Endothelial cell of umbilical vein (primary cell): ENCODE measurements at regions not wholly inside any gene's neighbourhood (a gene's known extent, or its start where the extent isn't known, plus 50 kb on each side); places are given as distances from the start of the nearest gene placed in this dataset.

Source experiments
- EZH2 ChIP-seq: IDR thresholded peaks from 2 replicates; pipeline ENCODE4 v1.6.1; 2012; ENCODE audit warnings: borderline replicate concordance, low read depth, mild to moderate bottlenecking, moderate library complexity, low read length, inconsistent platforms; ENCODE audit not compliant: severe bottlenecking
- FOS ChIP-seq: IDR thresholded peaks from 2 replicates; pipeline ENCODE4 v1.6.1; 2011; ENCODE audit warnings: mild to moderate bottlenecking, low read length, moderate library complexity, borderline replicate concordance; ENCODE audit not compliant: insufficient read depth
- GATA2 ChIP-seq: IDR thresholded peaks from 2 replicates; pipeline ENCODE4 v1.7.0; 2011; ENCODE audit warnings: low read depth, mild to moderate bottlenecking, moderate library complexity, mixed read lengths, low read length; ENCODE audit not compliant: insufficient read length, insufficient read depth
- JUN ChIP-seq: IDR thresholded peaks from 2 replicates; pipeline ENCODE4 v1.6.1; 2011; ENCODE audit warnings: borderline replicate concordance, low read depth; ENCODE audit not compliant: insufficient read length, insufficient read depth
- MYC ChIP-seq: IDR thresholded peaks from one replicate; pipeline ENCODE4 v1.6.1; 2011; ENCODE audit warnings: mild to moderate bottlenecking, low read depth, low read length
- POLR2A ChIP-seq: IDR thresholded peaks from 2 replicates; pipeline ENCODE4 v1.6.1; 2012; ENCODE audit warnings: low read depth, mild to moderate bottlenecking, control low read depth, low read length
- POLR2AphosphoS5 ChIP-seq: IDR thresholded peaks from 2 replicates; pipeline ENCODE4 v1.6.1; 2012; ENCODE audit warnings: low read depth, mild to moderate bottlenecking, control low read depth, low read length, moderate library complexity; ENCODE audit not compliant: insufficient read depth
- TF ChIP-seq, protein P1 (sequence below), 2 donors: IDR thresholded peaks; 1 replicate in 1 of 2; 2 replicates in 1 of 2; pipeline ENCODE4 v1.5.1; 2011; ENCODE audit warnings: low read length in 2 of 2, mild to moderate bottlenecking in 2 of 2, moderate library complexity in 2 of 2, control low read depth in 1 of 2, inconsistent platforms in 1 of 2, low read depth in 1 of 2; ENCODE audit not compliant: insufficient read depth in 1 of 2; ENCODE audit errors: extremely low read depth in 1 of 2
- TF ChIP-seq, protein P2 (sequence below): IDR thresholded peaks from 2 replicates; pipeline ENCODE4 v1.6.1; 2011; ENCODE audit not compliant: insufficient read depth, insufficient read length

DNA sequence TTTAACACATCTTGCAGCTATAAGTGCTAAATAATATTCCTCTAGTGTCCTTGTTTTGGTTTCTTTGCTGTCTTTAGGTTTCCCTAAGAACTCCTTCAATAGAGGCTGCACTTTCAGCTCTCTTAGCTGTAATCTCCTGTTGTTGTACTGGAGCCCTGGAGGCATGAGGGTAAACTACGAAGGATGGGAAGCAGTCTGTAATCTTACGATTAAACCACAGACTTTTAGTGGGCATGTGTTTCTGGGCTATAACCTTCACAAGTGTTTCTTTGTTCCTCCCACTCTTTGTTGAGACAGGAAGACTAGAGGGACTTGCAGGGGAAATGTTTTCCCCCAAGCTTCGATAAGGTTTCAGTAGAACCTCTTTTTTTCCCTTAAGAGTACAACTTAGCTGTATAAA lies 1058.1 kb downstream of the NSUN3 start:
- TF ChIP-seq POLR2A (no peak), EZH2 (no peak), MYC (no peak), POLR2AphosphoS5 (no peak), FOS (no peak), JUN (no peak), GATA2 (no peak)
- TF ChIP-seq, protein P1, sequence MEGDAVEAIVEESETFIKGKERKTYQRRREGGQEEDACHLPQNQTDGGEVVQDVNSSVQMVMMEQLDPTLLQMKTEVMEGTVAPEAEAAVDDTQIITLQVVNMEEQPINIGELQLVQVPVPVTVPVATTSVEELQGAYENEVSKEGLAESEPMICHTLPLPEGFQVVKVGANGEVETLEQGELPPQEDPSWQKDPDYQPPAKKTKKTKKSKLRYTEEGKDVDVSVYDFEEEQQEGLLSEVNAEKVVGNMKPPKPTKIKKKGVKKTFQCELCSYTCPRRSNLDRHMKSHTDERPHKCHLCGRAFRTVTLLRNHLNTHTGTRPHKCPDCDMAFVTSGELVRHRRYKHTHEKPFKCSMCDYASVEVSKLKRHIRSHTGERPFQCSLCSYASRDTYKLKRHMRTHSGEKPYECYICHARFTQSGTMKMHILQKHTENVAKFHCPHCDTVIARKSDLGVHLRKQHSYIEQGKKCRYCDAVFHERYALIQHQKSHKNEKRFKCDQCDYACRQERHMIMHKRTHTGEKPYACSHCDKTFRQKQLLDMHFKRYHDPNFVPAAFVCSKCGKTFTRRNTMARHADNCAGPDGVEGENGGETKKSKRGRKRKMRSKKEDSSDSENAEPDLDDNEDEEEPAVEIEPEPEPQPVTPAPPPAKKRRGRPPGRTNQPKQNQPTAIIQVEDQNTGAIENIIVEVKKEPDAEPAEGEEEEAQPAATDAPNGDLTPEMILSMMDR (IDR thresholded peaks at IDR 0.05; ENCODE audit: extremely low read depth in 1 of 2, insufficient read depth in 1 of 2, low read depth in 1 of 2, low read length in 2 of 2) = no peak
- TF ChIP-seq, protein P2, sequence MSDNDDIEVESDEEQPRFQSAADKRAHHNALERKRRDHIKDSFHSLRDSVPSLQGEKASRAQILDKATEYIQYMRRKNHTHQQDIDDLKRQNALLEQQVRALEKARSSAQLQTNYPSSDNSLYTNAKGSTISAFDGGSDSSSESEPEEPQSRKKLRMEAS = no peak
